OCI-LY1 (cell line): ENCODE measurements at regions not wholly inside any gene's neighbourhood (a gene's known extent, or its start where the extent isn't known, plus 50 kb on each side); places are given as distances from the start of the nearest gene placed in this dataset.
"Not testable (repeated sequence)": the region's sequence is repeated elsewhere in the genome, so short reads cannot be mapped to it uniquely, and the experiment has no call there.

Experiments used
- H2AFZ ChIP-seq: fragments of 200-600 bp; sonication (generic), shearing (Covaris generic); 2 replicates; pipeline ENCODE4 v1.6.0; 2014; ENCODE audit warnings: antibody characterized with exemption, mild to moderate bottlenecking, low read length
- H3F3A ChIP-seq: fragments of 200-600 bp; sonication (generic), shearing (Covaris generic); 2 replicates; pipeline ENCODE4 v1.6.0; 2014; ENCODE audit warnings: mild to moderate bottlenecking, antibody characterized with exemption, low read length, moderate library complexity; ENCODE audit not compliant: insufficient read depth
- H3K27ac ChIP-seq: fragments of 200-600 bp; sonication (generic); 2 replicates; pipeline ENCODE4 v1.5.1; 2014; ENCODE audit warnings: low read length, mixed run types, mild to moderate bottlenecking, low read depth; ENCODE audit not compliant: poor library complexity, severe bottlenecking
- H3K27me3 ChIP-seq: fragments of 200-600 bp; sonication (generic); 2 replicates; pipeline ENCODE4 v1.6.0; 2014; ENCODE audit warnings: antibody characterized with exemption, mild to moderate bottlenecking, low read length, moderate library complexity; ENCODE audit not compliant: insufficient read depth
- H3K36me3 ChIP-seq: fragments of 200-600 bp; sonication (generic); 2 replicates; pipeline ENCODE4 v1.6.1; 2014; ENCODE audit warnings: mild to moderate bottlenecking, antibody characterized with exemption, low read length, moderate library complexity, mixed read lengths; ENCODE audit not compliant: insufficient read depth
- H3K4me1 ChIP-seq: fragments of 200-600 bp; sonication (generic); 2 replicates; pipeline ENCODE4 v1.5.1; 2014; ENCODE audit warnings: mild to moderate bottlenecking, low read length, moderate library complexity; ENCODE audit not compliant: insufficient read depth, severe bottlenecking
- H3K4me2 ChIP-seq: fragments of 200-600 bp; sonication (generic), shearing (Covaris generic); 2 replicates; pipeline ENCODE4 v1.6.1; 2014; ENCODE audit warnings: low read length
- H3K4me3 ChIP-seq: fragments of 200-600 bp; sonication (generic); 2 replicates; pipeline ENCODE4 v1.5.1; 2014; ENCODE audit warnings: low read length, low read depth, mild to moderate bottlenecking, mixed read lengths; ENCODE audit not compliant: poor library complexity, severe bottlenecking
- H3K79me2 ChIP-seq: fragments of 200-600 bp; shearing (Covaris generic); 2 replicates; pipeline ENCODE4 v1.6.1; 2016; ENCODE audit warnings: mixed run types, low read length, mixed read lengths; ENCODE audit not compliant: insufficient read depth
- H3K9ac ChIP-seq: fragments of 200-600 bp; sonication (generic), shearing (Covaris generic); 2 replicates; pipeline ENCODE4 v1.6.1; 2014; ENCODE audit warnings: mild to moderate bottlenecking, low read length, mixed read lengths
- H3K9me2 ChIP-seq: fragments of 200-600 bp; sonication (generic), shearing (Covaris generic); 2 replicates; pipeline ENCODE4 v1.6.1; 2014; ENCODE audit warnings: low read depth, mild to moderate bottlenecking, low read length, mixed read lengths
- H3K9me3 ChIP-seq: fragments of 200-600 bp; shearing (Covaris generic); 2 replicates; pipeline ENCODE4 v1.6.1; 2014; ENCODE audit warnings: low read length, mixed read lengths
- H4K20me1 ChIP-seq: fragments of 200-600 bp; sonication (generic), shearing (Covaris generic); 2 replicates; pipeline ENCODE4 v1.6.0; 2016; ENCODE audit warnings: mild to moderate bottlenecking, low read length; ENCODE audit not compliant: insufficient read depth
- CTCF ChIP-seq: fragments of 200-600 bp; sonication (generic), shearing (Covaris generic); IDR thresholded peaks from 2 replicates; pipeline ENCODE4 v1.5.1; 2017; ENCODE audit warnings: mild to moderate bottlenecking, antibody characterized with exemption, low read length, moderate library complexity, mixed read lengths
- EZH2 ChIP-seq: fragments of 200-600 bp; sonication (generic), shearing (Covaris generic); IDR thresholded peaks from 2 replicates; pipeline ENCODE4 v1.8.0; 2017; ENCODE audit warnings: borderline replicate concordance, mixed run types, mild to moderate bottlenecking, antibody characterized with exemption, low read length, moderate library complexity, mixed read lengths

- Histone ChIP-seq H3K9me3 (no peaks in the 10 kb centered on the region), H3F3A (no peaks in the 10 kb centered on the region), H4K20me1 (no peaks in the 10 kb centered on the region), H3K27ac (no peak overlapping the region), H3K79me2 (no peaks in the 10 kb centered on the region), H3K4me2 (no peak overlapping the region), H2AFZ (no peak overlapping the region), H3K4me1 (no peaks in the 10 kb centered on the region), H3K9ac (no peak overlapping the region), H3K4me3 (no peak overlapping the region), H3K9me2 (no peaks in the 10 kb centered on the region), H3K27me3 (no peaks in the 10 kb centered on the region), H3K36me3 (no peaks in the 10 kb centered on the region)
- TF ChIP-seq CTCF (no peak), EZH2 (no peak)
These were observed 69.3 kb upstream of the TMEM252 start for GRCh38 chr9:68609901-68610415.

GRCh38 chr9:68614121-68614520 is 73.4 kb upstream of the TMEM252 start:
- no peaks in the 10 kb centered on the region for H4K20me1 ChIP-seq
- H3K79me2 ChIP-seq = no peaks in the 10 kb centered on the region
- TF ChIP-seq EZH2 (no peak), CTCF (no peak)
- no peaks in the 10 kb centered on the region for H3K9me2 ChIP-seq
- no peak overlapping the region for H3K4me2 ChIP-seq
- H3K9me3 ChIP-seq = peaks cover 3% of the 10 kb centered on the region; the same call in 1 of the 2 replicates
- H3K9ac ChIP-seq = no peak overlapping the region
- no peak overlapping the region for H3K4me3 ChIP-seq
- H3F3A ChIP-seq = no peaks in the 10 kb centered on the region
- no peaks in the 10 kb centered on the region for H3K4me1 ChIP-seq
- H3K36me3 ChIP-seq = no peaks in the 10 kb centered on the region
- H3K27ac ChIP-seq = no peak overlapping the region
- no peak overlapping the region for H2AFZ ChIP-seq
- H3K27me3 ChIP-seq = no peaks in the 10 kb centered on the region

- not testable (repeated sequence) for H3K9ac ChIP-seq, H3K36me3 ChIP-seq, H3K79me2 ChIP-seq, H4K20me1 ChIP-seq, H3K27me3 ChIP-seq, H3K27ac ChIP-seq, H2AFZ ChIP-seq, H3K9me2 ChIP-seq, H3K4me2 ChIP-seq, H3F3A ChIP-seq, H3K4me1 ChIP-seq, H3K9me3 ChIP-seq, H3K4me3 ChIP-seq
These were observed 76.3 kb upstream of the TMEM252 start for GRCh38 chr9:68617011-68617410.

GRCh38 chr9:68619072-68619471 is 78.4 kb upstream of the TMEM252 start:
- Histone ChIP-seq H3K4me3 (no peak overlapping the region), H3K9me3 (peaks cover 3% of the 10 kb centered on the region; the same call in 1 of the 2 replicates), H2AFZ (no peak overlapping the region), H3K27ac (no peak overlapping the region), H3K36me3 (no peaks in the 10 kb centered on the region), H3K4me1 (no peaks in the 10 kb centered on the region), H3K4me2 (no peak overlapping the region), H3K27me3 (no peaks in the 10 kb centered on the region), H4K20me1 (no peaks in the 10 kb centered on the region), H3K79me2 (no peaks in the 10 kb centered on the region), H3K9me2 (no peaks in the 10 kb centered on the region), H3F3A (no peaks in the 10 kb centered on the region), H3K9ac (no peak overlapping the region)
- TF ChIP-seq EZH2 (no peak), CTCF (no peak)
